Neural progenitor cell (in vitro differentiated cells): ENCODE measurements at regions not wholly inside any gene's neighbourhood (a gene's known extent, or its start where the extent isn't known, plus 50 kb on each side); places are given as distances from the start of the nearest gene placed in this dataset.

Experiments
- DNase-seq: peaks from one replicate; pipeline ENCODE4 v3.0.0-alpha.2; 2016; ENCODE audit warnings: low spot score
- H2AFZ ChIP-seq: fragments of 200-600 bp; sonication (generic); replicated peaks from 2 replicates; pipeline ENCODE4 v1.6.1; 2016; ENCODE audit warnings: antibody characterized with exemption
- H3F3A ChIP-seq: fragments of 200-600 bp; sonication (generic); 2 replicates; pipeline ENCODE4 v1.6.1; 2016; ENCODE audit warnings: antibody characterized with exemption, low read depth
- H3K27ac ChIP-seq: fragments of 200-600 bp; sonication (generic); 2 replicates; pipeline ENCODE4 v1.5.1; 2016; ENCODE audit warnings: mild to moderate bottlenecking
- H3K27me3 ChIP-seq: fragments of 200-600 bp; sonication (generic); 2 replicates; pipeline ENCODE4 v1.6.1; 2016; ENCODE audit warnings: mild to moderate bottlenecking, moderate library complexity
- H3K36me3 ChIP-seq: fragments of 200-600 bp; sonication (generic); 2 replicates; pipeline ENCODE4 v1.5.1; 2016
- H3K4me1 ChIP-seq: fragments of 200-600 bp; sonication (generic); 2 replicates; pipeline ENCODE4 v1.6.1; 2016; ENCODE audit warnings: mixed run types
- H3K4me2 ChIP-seq: fragments of 200-600 bp; sonication (generic); 2 replicates; pipeline ENCODE4 v1.6.1; 2016
- H3K4me3 ChIP-seq: fragments of 200-600 bp; sonication (generic); 2 replicates; pipeline ENCODE4 v1.5.1; 2016
- H3K79me2 ChIP-seq: fragments of 200-600 bp; sonication (generic); 2 replicates; pipeline ENCODE4 v1.6.1; 2016; ENCODE audit warnings: low read depth
- H3K9ac ChIP-seq: fragments of 200-600 bp; sonication (generic); 2 replicates; pipeline ENCODE4 v1.6.1; 2016
- H3K9me3 ChIP-seq: fragments of 200-600 bp; sonication (generic); 2 replicates; pipeline ENCODE4 v1.5.1; 2016; ENCODE audit warnings: low read depth
- H4K20me1 ChIP-seq: fragments of 200-600 bp; sonication (generic); 2 replicates; pipeline ENCODE4 v1.6.1; 2016; ENCODE audit warnings: low read depth
- H3K27ac Mint-ChIP-seq: 3 replicates; pipeline ENCODE4 v1.8.0; 2021; ENCODE audit warnings: mixed read lengths
- H3K27me3 Mint-ChIP-seq: 2 replicates; pipeline ENCODE4 v1.8.0; 2022; ENCODE audit warnings: low read depth, mild to moderate bottlenecking, inconsistent platforms, moderate library complexity, mixed read lengths; ENCODE audit not compliant: insufficient read depth
- H3K36me3 Mint-ChIP-seq: 3 replicates; pipeline ENCODE4 v1.8.0; 2021; ENCODE audit warnings: mixed read lengths
- H3K4me1 Mint-ChIP-seq: 3 replicates; pipeline ENCODE4 v1.8.0; 2021; ENCODE audit warnings: mixed read lengths
- H3K4me3 Mint-ChIP-seq: 3 replicates; pipeline ENCODE4 v1.8.0; 2021; ENCODE audit warnings: mild to moderate bottlenecking, moderate library complexity, mixed read lengths
- H3K9me3 Mint-ChIP-seq: 3 replicates; pipeline ENCODE4 v1.8.0; 2020; ENCODE audit warnings: mixed read lengths
- CTCF ChIP-seq: fragments of 200-600 bp; sonication (generic); IDR thresholded peaks from 2 replicates; pipeline ENCODE4 v1.5.1; 2017; ENCODE audit warnings: antibody characterized with exemption, mild to moderate bottlenecking
- EZH2 ChIP-seq: fragments of 200-600 bp; sonication (generic); IDR thresholded peaks from 2 replicates; pipeline ENCODE4 v1.6.1; 2017; ENCODE audit warnings: antibody characterized with exemption, mild to moderate bottlenecking, moderate library complexity
- EZH2phosphoT487 ChIP-seq: fragments of 200-600 bp; sonication (generic); IDR thresholded peaks from 2 replicates; pipeline ENCODE4 v1.6.1; 2017; ENCODE audit warnings: antibody characterized with exemption

GRCh38 chr14:100670017-100670752, 56.5 kb upstream of the DLK1 start:
- Histone ChIP-seq H3K9me3 (no peaks in the 10 kb centered on the region), H3K27ac (no peak overlapping the region), H3K4me3 (no peak overlapping the region), H3F3A (peaks cover 44% of the 10 kb centered on the region), H3K36me3 (no peaks in the 10 kb centered on the region), H3K4me1 (peaks cover 53% of the 10 kb centered on the region), H3K27me3 (no peaks in the 10 kb centered on the region), H4K20me1 (no peaks in the 10 kb centered on the region), H3K4me2 (no peak overlapping the region), H2AFZ (no peak overlapping the region), H3K9ac (no peak overlapping the region), H3K79me2 (no peaks in the 10 kb centered on the region)
- DNase-seq: no peak
- H3K9me3 Mint-ChIP-seq: no peaks in the 10 kb centered on the region
- peaks cover 30% of the 10 kb centered on the region for H3K27me3 Mint-ChIP-seq
- TF ChIP-seq CTCF (no peak), EZH2phosphoT487 (no peak), EZH2 (no peak)
- peaks cover 58% of the 10 kb centered on the region for H3K4me1 Mint-ChIP-seq
- H3K36me3 Mint-ChIP-seq: no peaks in the 10 kb centered on the region
- no peak overlapping the region for H3K27ac Mint-ChIP-seq
- no peak overlapping the region for H3K4me3 Mint-ChIP-seq

- Mint-ChIP-seq H3K9me3 (no peaks in the 10 kb centered on the region), H3K4me1 (peaks cover 59% of the 10 kb centered on the region), H3K27ac (no peak overlapping the region), H3K36me3 (no peaks in the 10 kb centered on the region), H3K4me3 (no peak overlapping the region), H3K27me3 (peaks cover 27% of the 10 kb centered on the region)
- H2AFZ ChIP-seq: no peak overlapping the region
- TF ChIP-seq EZH2 (no peak), CTCF (no peak), EZH2phosphoT487 (no peak)
- H3K4me3 ChIP-seq: no peak overlapping the region
- H3K36me3 ChIP-seq: no peaks in the 10 kb centered on the region
- no peaks in the 10 kb centered on the region for H4K20me1 ChIP-seq
- H3K4me2 ChIP-seq: no peak overlapping the region
- no peak for DNase-seq
- no peak overlapping the region for H3K9ac ChIP-seq
- H3F3A ChIP-seq: peaks cover 44% of the 10 kb centered on the region
- peaks cover 56% of the 10 kb centered on the region for H3K4me1 ChIP-seq
- no peaks in the 10 kb centered on the region for H3K27me3 ChIP-seq
- H3K79me2 ChIP-seq: no peaks in the 10 kb centered on the region
- no peak overlapping the region for H3K27ac ChIP-seq
- H3K9me3 ChIP-seq: no peaks in the 10 kb centered on the region
Observed at GRCh38 chr14:100670753-100671049, 56.0 kb upstream of the DLK1 start.

- H3K27me3 Mint-ChIP-seq: peaks cover 27% of the 10 kb centered on the region
- Histone ChIP-seq H3K4me3 (no peak overlapping the region), H3K9me3 (no peaks in the 10 kb centered on the region), H4K20me1 (no peaks in the 10 kb centered on the region), H3F3A (peaks cover 44% of the 10 kb centered on the region), H3K27ac (no peak overlapping the region), H2AFZ (no peak overlapping the region), H3K9ac (no peak overlapping the region), H3K79me2 (no peaks in the 10 kb centered on the region), H3K4me1 (peaks cover 61% of the 10 kb centered on the region), H3K36me3 (no peaks in the 10 kb centered on the region), H3K27me3 (no peaks in the 10 kb centered on the region), H3K4me2 (no peak overlapping the region)
- no peak overlapping the region for H3K27ac Mint-ChIP-seq
- no peak for DNase-seq
- H3K4me3 Mint-ChIP-seq: no peak overlapping the region
- no peaks in the 10 kb centered on the region for H3K9me3 Mint-ChIP-seq
- H3K36me3 Mint-ChIP-seq: no peaks in the 10 kb centered on the region
- H3K4me1 Mint-ChIP-seq: peaks cover 60% of the 10 kb centered on the region
- no peak for TF ChIP-seq EZH2
- no peak for TF ChIP-seq EZH2phosphoT487
- TF ChIP-seq CTCF: no peak
Observed at GRCh38 chr14:100671386-100671901, 55.2 kb upstream of the DLK1 start.
